ENCODE measurements at regions not wholly inside any gene's neighbourhood (a gene's known extent, or its start where the extent isn't known, plus 50 kb on each side); places are given as distances from the start of the nearest gene placed in this dataset.

GRCh38 chrX:42123369-42123768, 200.0 kb upstream of the CASK start:
- TF ChIP-seq, protein P1, sequence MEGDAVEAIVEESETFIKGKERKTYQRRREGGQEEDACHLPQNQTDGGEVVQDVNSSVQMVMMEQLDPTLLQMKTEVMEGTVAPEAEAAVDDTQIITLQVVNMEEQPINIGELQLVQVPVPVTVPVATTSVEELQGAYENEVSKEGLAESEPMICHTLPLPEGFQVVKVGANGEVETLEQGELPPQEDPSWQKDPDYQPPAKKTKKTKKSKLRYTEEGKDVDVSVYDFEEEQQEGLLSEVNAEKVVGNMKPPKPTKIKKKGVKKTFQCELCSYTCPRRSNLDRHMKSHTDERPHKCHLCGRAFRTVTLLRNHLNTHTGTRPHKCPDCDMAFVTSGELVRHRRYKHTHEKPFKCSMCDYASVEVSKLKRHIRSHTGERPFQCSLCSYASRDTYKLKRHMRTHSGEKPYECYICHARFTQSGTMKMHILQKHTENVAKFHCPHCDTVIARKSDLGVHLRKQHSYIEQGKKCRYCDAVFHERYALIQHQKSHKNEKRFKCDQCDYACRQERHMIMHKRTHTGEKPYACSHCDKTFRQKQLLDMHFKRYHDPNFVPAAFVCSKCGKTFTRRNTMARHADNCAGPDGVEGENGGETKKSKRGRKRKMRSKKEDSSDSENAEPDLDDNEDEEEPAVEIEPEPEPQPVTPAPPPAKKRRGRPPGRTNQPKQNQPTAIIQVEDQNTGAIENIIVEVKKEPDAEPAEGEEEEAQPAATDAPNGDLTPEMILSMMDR (IDR thresholded peaks at IDR 0.05; ENCODE audit: borderline replicate concordance, insufficient read depth, low read depth, low read length) = no peak
- no peak overlapping the region for H3K4me3 ChIP-seq (ENCODE audit: low read depth, low read length)

- TF ChIP-seq, protein P1 (IDR thresholded peaks at IDR 0.05; ENCODE audit: borderline replicate concordance, insufficient read depth, low read depth, low read length) = no peak
- no peak overlapping the region for H3K4me3 ChIP-seq (ENCODE audit: low read depth, low read length)
Observed at GRCh38 chrX:42119076-42119475, 195.7 kb upstream of the CASK start.

- TF ChIP-seq, protein P1 (IDR thresholded peaks at IDR 0.05; ENCODE audit: borderline replicate concordance, insufficient read depth, low read depth, low read length) = no peak
Observed at GRCh38 chrX:42117318-42117717, 194.0 kb upstream of the CASK start.

GRCh38 chrX:42109428-42109827, 186.1 kb upstream of the CASK start:
- TF ChIP-seq, protein P1 (IDR thresholded peaks at IDR 0.05; ENCODE audit: borderline replicate concordance, insufficient read depth, low read depth, low read length) = no peak
- H3K4me3 ChIP-seq (ENCODE audit: low read depth, low read length) = no peak overlapping the region

More at GRCh38 chrX:42117318-42117717, 194.0 kb upstream of the CASK start:
- H3K4me3 ChIP-seq (ENCODE audit: low read depth, low read length) = no peak overlapping the region

DNA sequence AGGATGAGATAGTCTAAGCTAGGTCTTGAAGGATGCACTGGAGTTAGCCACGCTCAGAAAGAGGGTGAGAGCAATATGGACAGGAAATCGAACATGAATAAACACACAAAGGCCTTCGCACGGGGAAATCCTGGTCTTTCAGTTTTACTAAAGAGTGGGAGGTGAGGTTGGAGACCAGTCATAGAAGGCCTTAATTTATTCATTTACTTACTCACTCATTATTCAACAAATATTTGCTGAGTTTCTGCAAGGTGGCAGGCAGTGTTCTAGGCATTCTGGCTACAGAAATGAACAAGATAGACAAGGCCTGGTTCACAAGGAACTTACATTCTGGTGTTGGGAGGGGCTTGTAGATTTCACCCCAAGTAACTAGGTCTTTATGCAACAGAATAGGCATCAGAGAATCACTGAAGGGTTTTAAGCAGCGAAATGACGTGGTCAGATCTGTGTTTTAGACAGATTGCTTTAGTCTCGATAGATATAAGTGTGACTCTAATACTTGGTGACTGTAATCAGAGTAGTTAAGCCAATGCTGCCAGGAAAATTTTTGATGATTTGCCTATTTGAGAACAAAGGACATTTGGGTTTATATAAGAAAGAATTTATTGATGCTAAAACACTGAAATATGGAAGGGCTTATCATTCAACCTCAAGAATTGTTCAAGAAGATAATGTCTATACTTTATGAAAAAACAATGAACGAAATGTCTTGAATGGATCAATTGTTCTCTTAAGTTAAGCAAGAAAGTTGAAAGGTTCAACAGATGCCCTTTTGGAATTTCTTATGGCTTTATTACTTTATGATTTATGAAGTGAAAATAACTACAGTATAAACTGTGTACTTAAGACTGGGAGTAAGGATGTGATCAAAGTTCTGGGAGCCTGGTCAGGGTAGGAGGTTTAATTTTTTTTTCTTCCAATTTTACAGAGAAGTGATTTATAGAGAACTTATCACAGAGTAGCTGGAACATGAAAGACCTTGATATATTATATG, 184.4 kb upstream of the CASK start:
- H3K4me3 ChIP-seq (ENCODE audit: low read depth, low read length) = no peak overlapping the region
- TF ChIP-seq, protein P1 (IDR thresholded peaks at IDR 0.05; ENCODE audit: borderline replicate concordance, insufficient read depth, low read depth, low read length) = no peak

GRCh38 chrX:42106556-42106955, 183.2 kb upstream of the CASK start:
- no peak overlapping the region for H3K4me3 ChIP-seq (ENCODE audit: low read depth, low read length)
- TF ChIP-seq, protein P1 (IDR thresholded peaks at IDR 0.05; ENCODE audit: borderline replicate concordance, insufficient read depth, low read depth, low read length) = no peak

All from GM12875 (cell line).